Trophoblast cell (in vitro differentiated cells and primary cell): ENCODE measurements at regions not wholly inside any gene's neighbourhood (a gene's known extent, or its start where the extent isn't known, plus 50 kb on each side); places are given as distances from the start of the nearest gene placed in this dataset.

Source experiments
- DNase-seq, 2 donors: peaks; one replicate each; pipeline ENCODE4 v3.0.0-alpha.2; 2016
- H2AFZ ChIP-seq: 2 replicates; pipeline ENCODE4 v1.6.1; 2013; ENCODE audit warnings: low read length, moderate library complexity, mild to moderate bottlenecking; ENCODE audit not compliant: insufficient read depth, poor library complexity
- H2AK5ac ChIP-seq: 2 replicates; pipeline ENCODE4 v1.6.1; 2013; ENCODE audit warnings: mild to moderate bottlenecking, low read length
- H2BK120ac ChIP-seq: 2 replicates; pipeline ENCODE4 v1.6.1; 2013; ENCODE audit warnings: low read length, mild to moderate bottlenecking, moderate library complexity; ENCODE audit not compliant: insufficient read depth, poor library complexity
- H2BK12ac ChIP-seq: 2 replicates; pipeline ENCODE4 v1.6.1; 2013; ENCODE audit warnings: mild to moderate bottlenecking, low read length, moderate library complexity
- H2BK5ac ChIP-seq: 2 replicates; pipeline ENCODE4 v1.6.1; 2013; ENCODE audit warnings: low read length, low read depth, moderate library complexity, mild to moderate bottlenecking; ENCODE audit not compliant: poor library complexity
- H3K14ac ChIP-seq: 2 replicates; pipeline ENCODE4 v1.6.1; 2013; ENCODE audit warnings: mild to moderate bottlenecking, low read length
- H3K18ac ChIP-seq: 2 replicates; pipeline ENCODE4 v1.6.1; 2013; ENCODE audit warnings: mild to moderate bottlenecking, low read length
- H3K23ac ChIP-seq: 2 replicates; pipeline ENCODE4 v1.6.1; 2013; ENCODE audit warnings: low read length
- H3K27ac ChIP-seq: 2 replicates; pipeline ENCODE4 v1.5.1; 2013; ENCODE audit warnings: low read depth, mild to moderate bottlenecking, inconsistent platforms, low read length, moderate library complexity
- H3K27me3 ChIP-seq: 2 replicates; pipeline ENCODE4 v1.6.1; 2013; ENCODE audit warnings: inconsistent platforms, mild to moderate bottlenecking, low read length, moderate library complexity; ENCODE audit not compliant: insufficient read depth
- H3K36me3 ChIP-seq, 2 experiments: 1 replicate in 1 of 2; 2 replicates in 1 of 2; pipeline ENCODE4 v1.6.1; 2013; ENCODE audit warnings: low read length in 2 of 2, mild to moderate bottlenecking in 2 of 2, moderate library complexity in 1 of 2; ENCODE audit not compliant: insufficient read depth in 2 of 2, control insufficient read depth in 1 of 2
- H3K4ac ChIP-seq: 2 replicates; pipeline ENCODE4 v1.6.1; 2013; ENCODE audit warnings: low read depth, mild to moderate bottlenecking, low read length, moderate library complexity
- H3K4me1 ChIP-seq, 2 experiments: 1 replicate in 1 of 2; 2 replicates in 1 of 2; pipeline ENCODE4 v1.6.1; 2013; ENCODE audit warnings: low read length in 2 of 2, mild to moderate bottlenecking in 2 of 2, moderate library complexity in 1 of 2; ENCODE audit not compliant: insufficient read depth in 2 of 2, control insufficient read depth in 1 of 2
- H3K4me2 ChIP-seq: 2 replicates; pipeline ENCODE4 v1.6.1; 2013; ENCODE audit warnings: inconsistent platforms, mild to moderate bottlenecking, low read length, moderate library complexity
- H3K4me3 ChIP-seq: 2 replicates; pipeline ENCODE4 v1.5.1; 2013; ENCODE audit warnings: mild to moderate bottlenecking, low read depth, low read length, inconsistent platforms
- H3K79me1 ChIP-seq: one replicate; pipeline ENCODE4 v1.6.1; 2013; ENCODE audit warnings: low read length
- H3K79me2 ChIP-seq: 2 replicates; pipeline ENCODE4 v1.6.1; 2013; ENCODE audit warnings: low read length, mild to moderate bottlenecking; ENCODE audit not compliant: control insufficient read depth, insufficient read depth, poor library complexity
- H3K9ac ChIP-seq: 2 replicates; pipeline ENCODE4 v1.6.1; 2013; ENCODE audit warnings: mild to moderate bottlenecking, low read length
- H3K9me3 ChIP-seq: 2 replicates; pipeline ENCODE4 v1.6.1; 2013; ENCODE audit warnings: low read depth, mild to moderate bottlenecking, control low read depth, inconsistent platforms, low read length; ENCODE audit not compliant: insufficient read depth
- H4K12ac ChIP-seq: 2 replicates; pipeline ENCODE4 v1.6.1; 2013; ENCODE audit warnings: low read depth, mild to moderate bottlenecking, low read length, moderate library complexity
- H4K8ac ChIP-seq: 2 replicates; pipeline ENCODE4 v1.6.1; 2013; ENCODE audit warnings: low read depth, mild to moderate bottlenecking, low read length, moderate library complexity
- H4K91ac ChIP-seq: one replicate; pipeline ENCODE4 v1.6.1; 2013; ENCODE audit warnings: low read depth, mild to moderate bottlenecking, low read length, moderate library complexity
- WGBS: extraction: QIAGEN DNeasy Blood & Tissue Kit; methylation state at CpG from one replicate; pipeline ENCODE4 v1.1.7; 2013; ENCODE audit warnings: missing lambda C conversion rate; ENCODE audit not compliant: insufficient read length, insufficient coverage; ENCODE audit errors: extremely low coverage; 5-methylcytosine and 5-hydroxymethylcytosine counted together

GRCh38 chr5:143695941-143696340 lies 116.0 kb upstream of the HMHB1 start:
- DNase-seq, result no peak
- H3K27me3 ChIP-seq, result no peaks in the 10 kb centered on the region
- no peak overlapping the region for H3K23ac ChIP-seq
- no peaks in the 10 kb centered on the region for H3K79me2 ChIP-seq
- H2BK120ac ChIP-seq, result no peak overlapping the region
- no peak overlapping the region for H2BK12ac ChIP-seq
- H3K79me1 ChIP-seq, result no peaks in the 10 kb centered on the region
- no peak overlapping the region for H2BK5ac ChIP-seq
- no peak overlapping the region for H3K9ac ChIP-seq
- no peaks in the 10 kb centered on the region for H3K4me1 ChIP-seq
- no peak overlapping the region for H3K18ac ChIP-seq
- H3K9me3 ChIP-seq, result no peaks in the 10 kb centered on the region
- no peak overlapping the region for H4K91ac ChIP-seq
- H3K4me3 ChIP-seq, result no peak overlapping the region
- H4K12ac ChIP-seq, result no peak overlapping the region
- no peak overlapping the region for H2AFZ ChIP-seq
- H3K14ac ChIP-seq, result no peak overlapping the region
- no peaks in the 10 kb centered on the region for H3K36me3 ChIP-seq
- WGBS, result no CpG with 5 or more reads among the region's 1 CpG
- no peak overlapping the region for H3K27ac ChIP-seq
- H3K4ac ChIP-seq, result no peak overlapping the region
- no peak overlapping the region for H2AK5ac ChIP-seq
- H3K4me2 ChIP-seq, result no peak overlapping the region
- no peak overlapping the region for H4K8ac ChIP-seq

GRCh38 chr5:143695244-143695864 lies 116.6 kb upstream of the HMHB1 start:
- Histone ChIP-seq H3K27ac (no peak overlapping the region), H3K79me1 (no peaks in the 10 kb centered on the region), H2AFZ (no peak overlapping the region), H3K27me3 (no peaks in the 10 kb centered on the region), H3K4me1 (no peaks in the 10 kb centered on the region), H3K14ac (no peak overlapping the region), H3K9me3 (no peaks in the 10 kb centered on the region), H2BK120ac (no peak overlapping the region), H2AK5ac (no peak overlapping the region), H4K8ac (no peak overlapping the region), H3K79me2 (no peaks in the 10 kb centered on the region), H3K4me2 (no peak overlapping the region), H4K91ac (no peak overlapping the region), H4K12ac (no peak overlapping the region), H3K4ac (no peak overlapping the region), H3K4me3 (no peak overlapping the region), H2BK12ac (no peak overlapping the region), H2BK5ac (no peak overlapping the region), H3K23ac (no peak overlapping the region), H3K18ac (no peak overlapping the region), H3K9ac (no peak overlapping the region), H3K36me3 (no peaks in the 10 kb centered on the region)
- WGBS, result no CpG with 5 or more reads among the region's 7 CpGs
- DNase-seq, result no peak

GRCh38 chr5:143694357-143694756 lies 117.6 kb upstream of the HMHB1 start:
- Histone ChIP-seq H4K91ac (no peak overlapping the region), H2BK120ac (no peak overlapping the region), H2AK5ac (no peak overlapping the region), H3K4me1 (no peaks in the 10 kb centered on the region), H3K18ac (no peak overlapping the region), H3K79me1 (no peaks in the 10 kb centered on the region), H2BK5ac (no peak overlapping the region), H3K4ac (no peak overlapping the region), H3K9me3 (no peaks in the 10 kb centered on the region), H3K27me3 (no peaks in the 10 kb centered on the region), H3K4me2 (no peak overlapping the region), H3K23ac (no peak overlapping the region), H2BK12ac (no peak overlapping the region), H3K79me2 (no peaks in the 10 kb centered on the region), H4K12ac (no peak overlapping the region), H3K27ac (no peak overlapping the region), H3K36me3 (no peaks in the 10 kb centered on the region), H3K9ac (no peak overlapping the region), H3K14ac (no peak overlapping the region), H4K8ac (no peak overlapping the region), H3K4me3 (no peak overlapping the region), H2AFZ (no peak overlapping the region)
- no CpG with 5 or more reads among the region's 4 CpGs for WGBS
- DNase-seq, result no peak

GRCh38 chr5:143693651-143694252 lies 118.2 kb upstream of the HMHB1 start:
- Histone ChIP-seq H3K18ac (no peak overlapping the region), H2AFZ (no peak overlapping the region), H3K4me1 (no peaks in the 10 kb centered on the region), H2BK5ac (no peak overlapping the region), H2BK12ac (no peak overlapping the region), H3K27me3 (no peaks in the 10 kb centered on the region), H2BK120ac (no peak overlapping the region), H2AK5ac (no peak overlapping the region), H3K27ac (no peak overlapping the region), H3K79me2 (no peaks in the 10 kb centered on the region), H4K91ac (no peak overlapping the region), H3K9me3 (no peaks in the 10 kb centered on the region), H3K9ac (no peak overlapping the region), H3K4me3 (no peak overlapping the region), H3K4me2 (no peak overlapping the region), H3K36me3 (no peaks in the 10 kb centered on the region), H3K4ac (no peak overlapping the region), H3K14ac (no peak overlapping the region), H3K79me1 (no peaks in the 10 kb centered on the region), H4K12ac (no peak overlapping the region), H4K8ac (no peak overlapping the region), H3K23ac (no peak overlapping the region)
- DNase-seq, result no peak
- WGBS, result no CpG with 5 or more reads among the region's 4 CpGs
